ENCODE measurements at regions not wholly inside any gene's neighbourhood (a gene's known extent, or its start where the extent isn't known, plus 50 kb on each side); places are given as distances from the start of the nearest gene placed in this dataset.

- H3K9me3 ChIP-seq: no peaks in the 10 kb centered on the region
These were observed 134.9 kb upstream of the ZBTB20 start for GRCh38 chr3:115281697-115282675.

GRCh38 chr3:115284980-115285379 lies 137.9 kb upstream of the ZBTB20 start:
- Histone ChIP-seq H3K27ac (no peak overlapping the region), H3K4me3 (no peak overlapping the region), H3K9me3 (no peaks in the 10 kb centered on the region), H3K4me1 (ENCODE audit: control insufficient read depth in 1 of 2, low read depth in 2 of 2) (peaks cover 10 to 20% of the 10 kb centered on the region in 2 donors), H3K36me3 (no peaks in the 10 kb centered on the region), H3K27me3 (replicated peaks; ENCODE audit: insufficient read depth) (no peaks in the 10 kb centered on the region)
- ATAC-seq (ENCODE audit: insufficient number of reproducible peaks, low FRiP score, low read depth) (no peak), DNase-seq (ENCODE audit: low spot score) (no peak)
- no peak for TF ChIP-seq CTCF (IDR thresholded peaks at IDR 0.05)

More at GRCh38 chr3:115281697-115282675, 134.9 kb upstream of the ZBTB20 start:
- Histone ChIP-seq H3K4me3 (no peak overlapping the region), H3K36me3 (no peaks in the 10 kb centered on the region), H3K27me3 (replicated peaks; ENCODE audit: insufficient read depth) (no peaks in the 10 kb centered on the region), H3K27ac (no peak overlapping the region), H3K4me1 (ENCODE audit: control insufficient read depth in 1 of 2, low read depth in 2 of 2) (peaks cover 15 to 23% of the 10 kb centered on the region in 2 donors)
- DNase-seq (ENCODE audit: low spot score): no peak
- no peak for ATAC-seq (ENCODE audit: insufficient number of reproducible peaks, low FRiP score, low read depth)
- no peak for TF ChIP-seq CTCF (IDR thresholded peaks at IDR 0.05)

DNA sequence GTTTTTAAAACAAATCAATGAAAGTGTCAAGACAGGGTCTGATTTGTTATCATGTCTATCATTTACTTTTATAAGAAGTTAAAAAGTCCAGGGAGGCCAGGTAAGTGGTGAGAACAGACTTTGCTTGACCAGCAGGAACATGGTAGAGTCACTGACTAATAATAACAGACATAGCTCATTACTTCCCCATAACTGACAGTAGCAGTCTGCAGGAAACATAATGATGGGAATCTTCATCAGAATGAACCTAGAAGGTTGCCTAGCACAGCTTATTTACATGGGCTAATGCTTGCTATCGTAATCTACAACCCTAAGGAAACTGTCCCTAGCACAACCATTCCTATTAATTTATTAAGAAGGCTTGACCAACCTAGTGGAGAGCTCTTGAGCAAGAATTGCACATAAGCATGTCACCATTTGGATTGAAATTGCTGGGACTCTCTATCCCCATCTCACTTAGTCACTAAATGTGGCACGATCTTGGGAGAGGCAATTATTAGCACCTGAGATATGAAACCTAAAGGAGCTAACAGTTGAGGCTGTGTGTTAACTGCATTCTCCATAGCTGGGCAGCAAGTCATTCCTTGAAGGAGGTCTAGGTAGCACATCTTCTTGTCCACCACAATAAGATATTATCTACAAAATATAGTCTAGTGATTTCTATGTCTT lies 139.6 kb upstream of the ZBTB20 start:
- Histone ChIP-seq H3K27ac (no peak overlapping the region), H3K9me3 (no peaks in the 10 kb centered on the region), H3K27me3 (replicated peaks; ENCODE audit: insufficient read depth) (no peaks in the 10 kb centered on the region), H3K4me1 (ENCODE audit: control insufficient read depth in 1 of 2, low read depth in 2 of 2) (peaks cover 0 to 6% of the 10 kb centered on the region in 2 donors), H3K36me3 (no peaks in the 10 kb centered on the region), H3K4me3 (no peak overlapping the region)
- DNase-seq (ENCODE audit: low spot score): no peak
- ATAC-seq (ENCODE audit: insufficient number of reproducible peaks, low FRiP score, low read depth): no peak
- no peak for TF ChIP-seq CTCF (IDR thresholded peaks at IDR 0.05)

DNA sequence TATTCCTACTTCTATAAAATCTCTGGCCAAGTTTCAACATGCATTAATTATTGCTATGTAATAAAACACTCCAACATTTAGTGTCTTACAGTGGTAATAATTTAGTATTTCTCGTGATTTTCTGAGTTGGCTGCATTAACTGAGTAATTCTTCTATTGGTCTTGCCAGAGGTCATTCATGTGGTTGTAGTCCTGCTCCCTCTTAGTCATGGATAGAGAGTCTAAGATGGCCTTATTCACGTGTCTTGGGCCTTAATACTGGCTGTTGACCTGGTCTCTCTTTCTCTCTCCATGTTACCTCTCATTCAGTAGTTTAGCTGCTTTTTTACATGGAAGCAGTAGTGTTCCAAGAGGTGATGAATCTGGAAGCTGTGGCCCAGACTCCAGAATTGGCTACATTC lies 140.1 kb upstream of the ZBTB20 start:
- no peak for TF ChIP-seq CTCF (IDR thresholded peaks at IDR 0.05)
- Histone ChIP-seq H3K36me3 (no peaks in the 10 kb centered on the region), H3K27ac (no peak overlapping the region), H3K27me3 (replicated peaks; ENCODE audit: insufficient read depth) (no peaks in the 10 kb centered on the region), H3K4me3 (no peak overlapping the region), H3K4me1 (ENCODE audit: control insufficient read depth in 1 of 2, low read depth in 2 of 2) (peaks cover 0 to 7% of the 10 kb centered on the region in 2 donors), H3K9me3 (no peaks in the 10 kb centered on the region)
- ATAC-seq (ENCODE audit: insufficient number of reproducible peaks, low FRiP score, low read depth) (no peak), DNase-seq (ENCODE audit: low spot score) (no peak)

DNA sequence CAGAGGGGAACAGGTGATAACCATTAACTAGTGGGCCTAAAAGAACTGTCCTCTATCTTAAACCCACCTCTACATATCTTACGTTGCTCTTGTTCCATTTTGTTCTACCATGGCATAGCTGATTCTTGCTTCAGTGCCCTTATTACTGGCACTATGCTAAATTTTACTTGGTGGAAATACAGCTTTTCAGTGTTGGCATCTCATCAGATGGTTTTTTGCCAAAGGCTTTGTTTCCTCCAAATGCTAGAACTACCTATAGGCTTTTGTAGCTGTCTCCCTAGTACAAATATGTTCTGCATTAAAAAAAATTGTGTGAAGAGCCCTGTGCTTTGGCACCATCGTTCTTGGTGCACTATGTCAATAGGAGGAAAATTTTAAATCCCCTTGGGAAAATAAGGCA lies 145.0 kb upstream of the ZBTB20 start:
- Histone ChIP-seq H3K27me3 (replicated peaks; ENCODE audit: insufficient read depth) (no peaks in the 10 kb centered on the region), H3K27ac (no peak overlapping the region), H3K4me1 (ENCODE audit: control insufficient read depth in 1 of 2, low read depth in 2 of 2) (peaks cover 0 to 23% of the 10 kb centered on the region in 2 donors), H3K4me3 (no peak overlapping the region), H3K36me3 (no peaks in the 10 kb centered on the region), H3K9me3 (no peaks in the 10 kb centered on the region)
- DNase-seq (ENCODE audit: low spot score): no peak
- no peak for ATAC-seq (ENCODE audit: insufficient number of reproducible peaks, low FRiP score, low read depth)
- no peak for TF ChIP-seq CTCF (IDR thresholded peaks at IDR 0.05)

Measured in thoracic aorta (tissue), 2 donors.